ENCODE measurements at regions not wholly inside any gene's neighbourhood (a gene's known extent, or its start where the extent isn't known, plus 50 kb on each side); places are given as distances from the start of the nearest gene placed in this dataset.

GRCh38 chr15:29922191-29922590 lies 99.9 kb upstream of the TJP1 start:
- no peak for DNase-seq (ENCODE audit: extremely low read depth in 1 of 11, low read depth in 9 of 11, low spot score in 4 of 11)

DNA sequence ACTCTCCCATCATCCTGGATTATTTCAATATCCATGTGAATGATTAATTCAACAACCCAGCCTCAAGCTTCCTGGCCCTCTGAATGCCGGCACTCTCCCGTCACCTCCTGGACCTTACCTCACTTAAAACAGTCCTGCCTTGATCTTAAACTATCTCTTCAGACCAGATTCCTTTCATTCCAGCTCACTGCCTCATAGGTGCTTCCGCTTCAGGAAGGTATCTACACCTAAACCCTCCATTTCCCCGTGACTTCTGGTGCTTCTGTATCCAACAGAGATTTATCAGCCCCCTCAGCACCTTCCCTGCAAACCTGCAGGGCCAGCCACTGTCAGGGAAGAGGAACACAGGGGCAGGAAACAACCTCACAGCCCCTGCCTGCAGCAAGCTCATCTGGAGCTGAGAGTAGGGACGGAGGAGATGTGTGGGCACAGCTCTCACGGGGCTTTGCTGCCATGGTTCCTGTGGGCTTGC lies 98.9 kb upstream of the TJP1 start:
- no peak for DNase-seq (ENCODE audit: extremely low read depth in 1 of 11, low read depth in 9 of 11, low spot score in 4 of 11)

DNA sequence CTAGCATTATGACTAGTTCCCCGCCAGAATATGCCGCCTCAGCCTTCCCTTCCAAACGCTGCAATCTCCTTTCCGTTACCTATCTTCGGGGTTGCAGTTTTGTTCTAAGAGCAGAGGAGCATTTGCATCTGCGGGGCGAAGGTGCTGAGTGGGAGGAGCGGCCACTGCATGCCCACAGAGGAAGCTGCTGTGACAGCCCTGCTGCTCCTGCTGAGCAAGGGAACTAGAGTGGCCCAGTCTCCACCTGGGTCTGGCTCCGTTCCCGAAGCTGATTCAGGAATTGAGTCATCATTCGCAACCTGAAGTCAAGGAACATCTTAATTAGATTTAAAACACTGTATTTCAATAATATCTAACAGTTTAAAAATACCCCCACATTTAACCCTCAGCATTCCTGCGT lies 98.2 kb upstream of the TJP1 start:
- DNase-seq (ENCODE audit: extremely low read depth in 1 of 11, low read depth in 9 of 11, low spot score in 4 of 11): no peak

DNA sequence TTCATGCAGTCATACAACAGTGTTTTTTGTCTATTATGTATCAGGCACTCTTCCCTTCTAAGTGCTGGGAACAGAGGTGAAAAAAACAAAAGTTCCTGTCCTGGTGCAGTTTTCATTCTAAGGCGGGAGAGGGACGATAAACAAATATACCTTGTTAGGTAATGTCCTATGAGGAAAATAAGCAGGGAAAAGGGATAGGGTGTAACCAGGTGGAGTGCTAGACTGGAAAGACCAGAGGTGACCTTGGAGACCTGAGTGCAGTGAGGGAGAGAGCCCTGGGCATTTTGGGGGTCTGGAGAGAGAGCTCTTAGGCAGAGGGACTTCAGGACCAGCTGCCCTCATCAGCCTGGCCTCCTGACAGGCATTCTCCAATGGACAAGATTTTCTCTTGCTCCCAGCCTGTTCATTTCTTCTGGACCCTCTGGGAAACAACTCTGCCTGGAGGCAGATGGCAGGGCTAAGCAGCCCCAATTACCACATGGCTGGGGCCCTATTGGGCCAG lies 97.2 kb upstream of the TJP1 start:
- DNase-seq (ENCODE audit: extremely low read depth in 1 of 11, low read depth in 9 of 11, low spot score in 4 of 11): no peak

- no peak for DNase-seq (ENCODE audit: extremely low read depth in 1 of 11, low read depth in 9 of 11, low spot score in 4 of 11)
These were observed 95.6 kb upstream of the TJP1 start for GRCh38 chr15:29917600-29918597.

GRCh38 chr15:29914511-29914926 lies 92.3 kb upstream of the TJP1 start:
- DNase-seq (ENCODE audit: extremely low read depth in 1 of 11, low read depth in 9 of 11, low spot score in 4 of 11): no peak

DNA sequence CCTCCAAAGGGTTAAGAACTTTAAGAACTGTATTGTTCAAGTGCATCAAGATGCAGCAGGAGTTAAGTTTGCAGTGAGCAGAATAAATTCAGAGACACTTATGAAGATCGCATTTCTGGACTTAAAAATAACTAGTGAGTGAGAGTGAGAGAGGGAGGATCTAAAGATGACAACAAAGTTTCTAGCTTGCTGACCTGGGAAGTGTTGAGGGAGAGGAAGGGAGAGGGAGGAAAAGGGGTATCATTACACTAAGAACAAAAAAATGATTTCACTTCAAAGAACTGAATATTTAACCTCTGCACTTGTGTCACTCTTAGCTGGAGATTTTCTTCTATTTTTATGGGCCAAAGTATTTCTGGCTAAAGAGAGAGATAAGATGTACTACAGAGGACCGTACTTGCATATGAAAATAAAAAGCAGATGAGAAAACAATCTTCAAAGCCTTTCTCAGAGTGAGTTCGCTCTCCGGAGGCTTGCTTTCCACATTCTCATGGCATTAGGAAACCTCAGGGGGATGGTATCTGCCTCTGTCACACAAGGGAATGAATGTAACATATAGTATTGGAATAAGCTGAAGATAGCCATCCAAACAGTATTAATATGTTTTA lies 91.4 kb upstream of the TJP1 start:
- no peak for DNase-seq (ENCODE audit: extremely low read depth in 1 of 11, low read depth in 9 of 11, low spot score in 4 of 11)

DNA sequence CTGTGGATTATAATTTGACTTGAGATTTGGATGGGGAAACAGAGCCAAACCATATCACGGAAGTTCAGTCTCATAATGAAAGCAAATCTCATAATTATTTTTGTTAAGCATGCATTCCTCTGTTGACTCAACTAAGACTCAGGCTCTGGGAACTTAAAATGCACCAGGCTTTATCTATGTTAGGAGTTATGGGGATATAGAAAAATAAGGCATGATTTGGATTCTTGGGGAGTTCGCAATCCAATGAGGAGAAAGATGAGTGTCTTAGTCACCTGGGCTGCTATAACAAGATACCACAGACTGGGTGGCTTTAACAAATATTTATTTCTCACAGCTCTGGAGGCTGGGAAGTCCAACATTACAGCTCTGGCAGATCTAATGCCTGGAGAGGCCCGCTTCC lies 89.4 kb upstream of the TJP1 start:
- DNase-seq (ENCODE audit: extremely low read depth in 1 of 11, low read depth in 9 of 11, low spot score in 4 of 11): no peak

DNA sequence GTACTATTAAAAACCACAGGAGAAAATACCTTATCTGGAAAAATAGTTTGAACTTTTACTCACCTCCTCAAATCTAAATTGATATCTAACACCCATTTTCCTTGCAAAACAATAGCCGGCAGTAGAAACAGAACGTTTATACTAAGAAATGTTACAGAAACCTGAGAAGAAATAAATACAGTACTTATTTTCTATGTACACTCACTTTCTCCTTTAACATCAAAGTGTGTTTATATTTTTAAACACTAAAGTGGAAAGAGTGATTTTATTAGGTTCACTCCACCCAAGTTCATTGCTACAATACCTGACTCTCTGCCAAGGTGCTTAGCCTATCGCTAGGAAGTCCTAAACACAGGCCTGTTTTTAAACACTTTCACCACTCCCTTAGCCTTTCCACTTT lies 87.8 kb upstream of the TJP1 start:
- no peak for DNase-seq (ENCODE audit: extremely low read depth in 1 of 11, low read depth in 9 of 11, low spot score in 4 of 11)

DNA sequence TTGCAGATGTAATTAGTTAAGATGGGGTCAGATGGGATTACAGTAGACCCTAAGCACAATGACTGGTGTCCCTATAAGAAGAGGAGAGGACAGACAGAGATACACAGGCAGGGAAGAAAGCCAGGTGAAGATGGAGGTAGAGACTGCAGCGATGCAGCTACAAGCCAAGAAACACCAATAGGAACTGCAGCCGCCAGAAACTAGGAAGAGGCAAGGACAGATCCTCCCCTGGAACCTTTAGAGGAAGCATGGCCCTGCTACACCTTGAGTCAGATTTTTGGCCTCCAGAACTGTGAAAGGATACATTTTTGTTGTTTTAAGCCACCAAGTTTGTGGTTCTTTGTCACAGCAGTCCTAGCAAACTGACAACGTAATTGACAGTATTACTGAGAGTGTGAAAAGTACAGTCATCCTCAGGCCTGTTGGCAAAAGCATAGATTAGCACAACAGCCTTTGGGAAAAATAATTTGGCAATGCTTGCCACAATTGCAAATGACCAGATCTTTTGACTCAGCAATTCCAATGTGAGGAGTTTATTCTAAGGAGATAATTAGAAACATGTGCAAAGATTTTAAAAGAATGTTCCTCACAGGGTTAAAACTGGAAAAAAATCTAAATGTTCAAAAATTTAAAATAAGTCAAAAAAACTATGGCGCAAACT lies 82.6 kb upstream of the TJP1 start:
- no peak for DNase-seq (ENCODE audit: extremely low read depth in 1 of 11, low read depth in 9 of 11, low spot score in 4 of 11)

DNA sequence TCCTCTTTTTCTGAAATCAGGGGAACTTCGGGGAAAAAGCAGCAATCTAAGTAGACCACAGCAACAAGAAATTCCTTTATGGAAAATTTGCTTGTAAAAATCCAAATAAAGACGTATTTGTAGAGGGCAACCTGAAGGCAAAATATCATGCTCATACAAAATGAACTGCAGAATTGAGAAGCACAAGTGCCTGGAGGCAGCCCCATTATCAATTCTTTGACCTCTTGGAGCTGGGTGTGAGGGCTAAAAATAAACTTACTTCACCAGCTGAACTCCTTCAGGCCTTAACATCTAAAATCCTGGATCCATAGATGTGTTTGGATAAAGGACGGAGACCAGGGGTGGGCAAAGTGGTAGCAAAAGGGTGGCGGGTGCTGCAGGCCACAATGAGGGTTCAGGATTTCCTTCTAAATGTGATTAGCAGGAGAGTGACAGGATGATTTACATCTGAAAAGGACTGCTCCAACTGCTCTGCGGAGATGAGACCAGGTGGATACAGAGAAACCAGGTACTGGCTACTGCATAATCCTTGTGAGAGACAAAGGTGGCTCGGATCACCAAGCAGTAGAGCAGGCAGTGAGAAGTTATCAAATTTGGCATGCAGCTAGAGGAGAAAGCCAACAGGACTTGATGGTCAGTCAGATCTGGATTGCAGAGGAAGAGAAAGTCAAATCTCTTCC lies 81.7 kb upstream of the TJP1 start:
- no peak for DNase-seq (ENCODE audit: extremely low read depth in 1 of 11, low read depth in 9 of 11, low spot score in 4 of 11)

DNA sequence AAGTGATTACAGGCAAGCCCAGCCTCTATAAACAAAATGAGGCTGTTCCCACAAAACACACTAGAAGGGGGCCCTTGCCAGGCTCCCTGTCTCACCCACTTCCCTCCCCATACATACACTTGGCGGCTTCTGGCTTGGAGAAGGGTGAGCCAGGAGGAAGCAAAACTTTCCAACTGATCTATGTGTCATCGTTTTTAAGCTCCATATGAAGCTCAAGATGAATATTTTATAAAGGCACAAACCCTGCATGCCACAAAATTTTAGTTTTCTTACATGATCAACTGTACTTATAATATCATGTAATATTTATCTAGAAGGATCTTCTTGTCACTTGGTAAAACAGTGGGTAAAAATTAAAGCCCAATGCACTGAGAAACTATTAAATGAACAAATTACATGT lies 80.8 kb upstream of the TJP1 start:
- no peak for DNase-seq (ENCODE audit: extremely low read depth in 1 of 11, low read depth in 9 of 11, low spot score in 4 of 11)

GRCh38 chr15:29900237-29901189 lies 78.2 kb upstream of the TJP1 start:
- no peak for DNase-seq (ENCODE audit: extremely low read depth in 1 of 11, low read depth in 9 of 11, low spot score in 4 of 11)

DNA sequence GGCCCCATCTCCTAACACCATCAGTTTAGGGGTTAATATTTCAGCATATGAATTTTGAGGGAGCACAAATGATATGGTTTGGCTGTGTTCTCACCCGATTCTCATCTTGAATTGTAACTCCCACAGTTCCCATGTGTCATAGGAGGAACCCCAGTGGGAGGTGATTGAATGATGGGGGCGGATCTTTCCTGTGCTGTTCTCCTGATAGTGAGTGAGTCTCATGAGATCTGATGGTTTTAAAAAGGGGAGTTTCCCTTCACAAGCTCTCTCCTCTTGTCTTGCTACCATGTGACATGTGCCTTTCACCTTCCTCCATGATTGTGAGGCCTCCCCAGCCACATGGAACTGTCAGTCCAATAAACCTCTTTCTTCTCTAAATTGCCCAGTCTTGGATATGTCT lies 73.8 kb upstream of the TJP1 start:
- no peak for DNase-seq (ENCODE audit: extremely low read depth in 1 of 11, low read depth in 9 of 11, low spot score in 4 of 11)

DNA sequence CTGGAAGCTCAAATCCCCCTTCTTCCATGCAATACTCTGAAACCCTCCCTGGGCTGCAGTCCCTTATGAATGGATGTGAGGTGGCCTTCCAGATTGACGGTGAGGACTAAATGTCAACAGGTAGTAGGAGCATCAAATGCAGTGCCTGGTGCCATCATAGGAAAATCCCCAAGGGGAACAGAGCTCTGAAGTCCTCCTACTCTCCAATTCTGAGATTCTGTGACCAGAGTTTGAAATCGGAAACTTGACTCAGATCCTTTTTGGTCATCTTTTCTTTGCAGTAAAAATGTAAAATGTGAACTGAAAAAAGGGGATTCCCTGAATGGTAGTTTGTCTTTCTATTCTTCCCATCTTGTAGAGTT lies 68.8 kb upstream of the TJP1 start:
- DNase-seq (ENCODE audit: extremely low read depth in 1 of 11, low read depth in 9 of 11, low spot score in 4 of 11): no peak

DNA sequence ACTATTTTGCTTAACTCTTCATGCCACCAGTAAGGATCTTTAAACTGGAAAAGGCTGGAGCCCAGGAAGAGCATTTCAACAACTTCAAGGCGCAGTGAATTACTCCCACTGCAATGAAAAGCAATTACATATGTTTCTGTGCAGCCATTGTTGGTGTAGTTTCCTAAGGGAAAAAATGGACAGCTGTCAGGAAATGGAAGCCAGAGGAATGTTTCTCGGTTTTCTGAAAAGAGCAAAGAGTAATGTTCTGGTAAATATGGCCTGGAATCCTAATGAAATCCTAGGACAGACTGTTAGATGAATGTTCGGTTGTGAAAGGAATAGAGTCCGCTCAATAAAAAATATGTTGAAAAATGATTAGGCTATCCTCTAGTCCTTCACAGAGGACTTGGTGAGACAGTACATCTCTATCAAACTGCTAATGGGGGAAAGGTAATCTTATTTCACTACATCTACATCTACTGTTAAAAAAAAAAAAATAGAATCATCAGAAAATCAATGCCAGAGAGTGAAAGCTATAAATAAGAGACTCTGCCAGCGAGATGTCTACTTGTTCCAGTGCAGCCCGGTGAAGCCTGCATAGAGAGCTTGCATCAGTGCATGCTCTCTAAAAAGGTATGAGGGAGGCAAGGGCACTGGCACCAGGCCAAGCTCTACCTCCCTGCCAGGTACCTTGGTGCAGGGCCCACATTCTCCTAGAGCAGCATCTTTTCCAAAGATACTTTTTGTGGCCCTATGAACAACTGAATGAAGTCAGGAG lies 68.2 kb upstream of the TJP1 start:
- DNase-seq (ENCODE audit: extremely low read depth in 1 of 11, low read depth in 9 of 11, low spot score in 4 of 11): no peak

- no peak for DNase-seq (ENCODE audit: extremely low read depth in 1 of 11, low read depth in 9 of 11, low spot score in 4 of 11)
These were observed 67.5 kb upstream of the TJP1 start for GRCh38 chr15:29889542-29890329.
